NT2/D1 (cell line): ENCODE measurements at regions not wholly inside any gene's neighbourhood (a gene's known extent, or its start where the extent isn't known, plus 50 kb on each side); places are given as distances from the start of the nearest gene placed in this dataset.

ENCODE experiments used
- YY1 ChIP-seq: IDR thresholded peaks from 2 replicates; pipeline ENCODE4 v1.6.1; 2011; ENCODE audit not compliant: insufficient read length, insufficient read depth
- ZNF274 ChIP-seq: IDR thresholded peaks from 2 replicates; pipeline ENCODE4 v1.6.1; 2011; ENCODE audit warnings: mild to moderate bottlenecking, low read depth, low read length

DNA sequence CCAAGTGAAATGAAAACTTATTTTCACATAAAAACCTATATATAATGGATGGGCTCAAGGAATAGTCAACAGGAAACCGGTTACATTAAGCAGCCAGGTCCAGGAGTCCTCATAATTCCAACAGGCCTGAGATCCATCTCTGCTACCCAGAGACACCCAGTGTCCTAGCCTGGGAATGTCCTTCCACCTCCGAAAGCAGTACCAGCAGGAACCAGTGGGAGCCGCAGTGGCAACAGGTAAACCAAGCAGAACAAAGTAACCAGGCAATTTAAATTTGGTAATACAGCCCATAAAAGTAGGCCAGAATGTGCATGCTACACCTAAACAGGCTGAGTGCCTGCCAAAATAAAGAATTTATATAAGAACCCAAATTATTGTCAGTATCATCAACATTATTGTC is 195.6 kb downstream of the ZBBX start:
- TF ChIP-seq ZNF274 (no peak), YY1 (no peak)
